Loucy (cell line): ENCODE measurements at regions not wholly inside any gene's neighbourhood (a gene's known extent, or its start where the extent isn't known, plus 50 kb on each side); places are given as distances from the start of the nearest gene placed in this dataset.

Source experiments
- H2AFZ ChIP-seq: fragments of 200-600 bp; sonication (generic); 2 replicates; pipeline ENCODE4 v1.6.0; 2016; ENCODE audit warnings: antibody characterized with exemption, mild to moderate bottlenecking, low read length, moderate library complexity
- H3F3A ChIP-seq: fragments of 200-600 bp; 2 replicates; pipeline ENCODE4 v1.6.0; 2016; ENCODE audit warnings: antibody characterized with exemption, low read depth, mild to moderate bottlenecking
- H3K27me3 ChIP-seq: fragments of 200-600 bp; sonication (generic); 2 replicates; pipeline ENCODE4 v1.6.1; 2014; ENCODE audit warnings: low read length, mild to moderate bottlenecking; ENCODE audit not compliant: insufficient read depth, poor library complexity, severe bottlenecking
- H3K36me3 ChIP-seq: fragments of 200-600 bp; sonication (generic); 2 replicates; pipeline ENCODE4 v1.6.1; 2016; ENCODE audit warnings: low read length; ENCODE audit not compliant: insufficient read depth
- H3K4me1 ChIP-seq: fragments of 200-600 bp; sonication (generic); 2 replicates; pipeline ENCODE4 v1.5.1; 2014; ENCODE audit warnings: low read length, mild to moderate bottlenecking; ENCODE audit not compliant: insufficient read depth, poor library complexity, severe bottlenecking
- H3K4me2 ChIP-seq: fragments of 200-600 bp; sonication (generic); 2 replicates; pipeline ENCODE4 v1.6.0; 2014; ENCODE audit warnings: antibody characterized with exemption, low read length, low read depth, mild to moderate bottlenecking; ENCODE audit not compliant: poor library complexity, severe bottlenecking
- H3K4me3 ChIP-seq: fragments of 200-600 bp; sonication (generic); 2 replicates; pipeline ENCODE4 v1.5.1; 2014; ENCODE audit warnings: low read length, mild to moderate bottlenecking, mixed read lengths; ENCODE audit not compliant: poor library complexity, severe bottlenecking
- H3K79me2 ChIP-seq: fragments of 200-600 bp; sonication (generic); 2 replicates; pipeline ENCODE4 v1.6.1; 2014; ENCODE audit warnings: low read length; ENCODE audit not compliant: insufficient read depth
- H3K9ac ChIP-seq: fragments of 200-600 bp; sonication (generic); 2 replicates; pipeline ENCODE4 v1.6.0; 2014; ENCODE audit warnings: mild to moderate bottlenecking, low read depth, low read length, moderate library complexity; ENCODE audit not compliant: poor library complexity, severe bottlenecking
- H3K9me2 ChIP-seq: fragments of 200-600 bp; sonication (generic); replicated peaks from 2 replicates; pipeline ENCODE4 v1.6.1; 2016; ENCODE audit warnings: low read depth, low read length, mixed read lengths
- H3K9me3 ChIP-seq: fragments of 200-600 bp; sonication (generic); 2 replicates; pipeline ENCODE4 v1.6.1; 2014; ENCODE audit warnings: mild to moderate bottlenecking, antibody characterized with exemption, low read length, low read depth; ENCODE audit not compliant: insufficient read depth
- H4K20me1 ChIP-seq: fragments of 200-600 bp; sonication (generic); 2 replicates; pipeline ENCODE4 v1.6.0; 2014; ENCODE audit warnings: antibody characterized with exemption, low read length, mild to moderate bottlenecking; ENCODE audit not compliant: insufficient read depth, poor library complexity, severe bottlenecking
- EZH2phosphoT487 ChIP-seq: fragments of 200-600 bp; IDR thresholded peaks from 2 replicates; pipeline ENCODE4 v1.6.1; 2018; ENCODE audit warnings: antibody characterized with exemption, mild to moderate bottlenecking, moderate library complexity, borderline replicate concordance
- TF ChIP-seq, protein P1 (sequence below): fragments of 200-600 bp; sonication (generic); conservative IDR thresholded peaks from 2 replicates; pipeline ENCODE4 v1.5.1; 2014; ENCODE audit warnings: mild to moderate bottlenecking, antibody characterized with exemption, low read length

GRCh38 chr5:30104872-30105596 lies 1088.5 kb upstream of the CDH6 start:
- Histone ChIP-seq H3K4me3 (no peak overlapping the region), H3K9me3 (no peaks in the 10 kb centered on the region), H3K27me3 (no peaks in the 10 kb centered on the region), H3K9me2 (no peaks in the 10 kb centered on the region), H3K4me1 (no peaks in the 10 kb centered on the region), H3K36me3 (no peaks in the 10 kb centered on the region), H3K9ac (no peak overlapping the region), H3K79me2 (no peaks in the 10 kb centered on the region), H3K4me2 (no peak overlapping the region), H2AFZ (no peak overlapping the region), H4K20me1 (no peaks in the 10 kb centered on the region), H3F3A (no peaks in the 10 kb centered on the region)
- TF ChIP-seq, protein P1, sequence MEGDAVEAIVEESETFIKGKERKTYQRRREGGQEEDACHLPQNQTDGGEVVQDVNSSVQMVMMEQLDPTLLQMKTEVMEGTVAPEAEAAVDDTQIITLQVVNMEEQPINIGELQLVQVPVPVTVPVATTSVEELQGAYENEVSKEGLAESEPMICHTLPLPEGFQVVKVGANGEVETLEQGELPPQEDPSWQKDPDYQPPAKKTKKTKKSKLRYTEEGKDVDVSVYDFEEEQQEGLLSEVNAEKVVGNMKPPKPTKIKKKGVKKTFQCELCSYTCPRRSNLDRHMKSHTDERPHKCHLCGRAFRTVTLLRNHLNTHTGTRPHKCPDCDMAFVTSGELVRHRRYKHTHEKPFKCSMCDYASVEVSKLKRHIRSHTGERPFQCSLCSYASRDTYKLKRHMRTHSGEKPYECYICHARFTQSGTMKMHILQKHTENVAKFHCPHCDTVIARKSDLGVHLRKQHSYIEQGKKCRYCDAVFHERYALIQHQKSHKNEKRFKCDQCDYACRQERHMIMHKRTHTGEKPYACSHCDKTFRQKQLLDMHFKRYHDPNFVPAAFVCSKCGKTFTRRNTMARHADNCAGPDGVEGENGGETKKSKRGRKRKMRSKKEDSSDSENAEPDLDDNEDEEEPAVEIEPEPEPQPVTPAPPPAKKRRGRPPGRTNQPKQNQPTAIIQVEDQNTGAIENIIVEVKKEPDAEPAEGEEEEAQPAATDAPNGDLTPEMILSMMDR, result no peak
- TF ChIP-seq EZH2phosphoT487, result no peak

DNA sequence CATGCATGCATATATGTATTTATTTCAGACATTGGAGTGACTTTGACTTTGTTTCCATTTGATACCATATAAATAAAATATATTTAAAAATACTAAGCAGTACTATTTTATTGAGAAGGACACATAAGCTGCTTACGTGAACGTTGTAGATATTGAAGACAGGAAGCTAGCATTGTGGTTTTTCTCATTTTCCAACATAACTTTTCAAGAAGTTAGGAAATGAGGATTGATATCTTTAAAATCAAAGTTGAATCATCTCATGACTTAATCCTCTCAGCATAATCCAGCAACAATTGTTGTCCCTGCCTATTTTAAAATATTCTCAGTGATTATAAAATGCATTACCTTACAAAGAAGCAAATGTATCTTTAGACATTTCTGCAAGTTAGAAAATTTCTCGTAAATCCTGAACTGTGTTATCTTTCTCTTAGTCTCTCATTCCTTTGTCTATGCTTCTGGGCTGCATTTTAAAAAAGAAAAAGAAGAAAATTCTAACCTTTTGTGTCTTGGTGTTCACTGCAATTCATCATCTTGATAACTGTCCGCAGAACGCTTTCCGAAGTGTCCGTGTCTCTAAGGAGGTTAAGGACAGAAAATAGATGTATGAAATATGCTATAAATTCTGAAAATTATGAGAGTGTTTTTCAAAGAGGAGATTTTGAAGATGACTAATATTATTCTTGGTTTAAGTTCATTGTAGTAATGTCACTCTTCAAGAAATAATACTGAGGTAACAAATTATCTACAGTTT lies 1089.9 kb upstream of the CDH6 start:
- no peak overlapping the region for H3K4me3 ChIP-seq
- H3K4me1 ChIP-seq, result no peaks in the 10 kb centered on the region
- H3K36me3 ChIP-seq, result no peaks in the 10 kb centered on the region
- TF ChIP-seq, protein P1, result no peak
- no peak for TF ChIP-seq EZH2phosphoT487
- no peak overlapping the region for H2AFZ ChIP-seq
- no peaks in the 10 kb centered on the region for H3K27me3 ChIP-seq
- H3K9ac ChIP-seq, result no peak overlapping the region
- H3K4me2 ChIP-seq, result no peak overlapping the region
- H3K9me3 ChIP-seq, result no peaks in the 10 kb centered on the region
- H3F3A ChIP-seq, result no peaks in the 10 kb centered on the region
- H4K20me1 ChIP-seq, result no peaks in the 10 kb centered on the region
- H3K79me2 ChIP-seq, result no peaks in the 10 kb centered on the region
- no peaks in the 10 kb centered on the region for H3K9me2 ChIP-seq

GRCh38 chr5:30103052-30103451 lies 1090.4 kb upstream of the CDH6 start:
- TF ChIP-seq, protein P1, result no peak
- TF ChIP-seq EZH2phosphoT487, result no peak
- Histone ChIP-seq H3K9me3 (no peaks in the 10 kb centered on the region), H3K4me2 (no peak overlapping the region), H3K79me2 (no peaks in the 10 kb centered on the region), H3K9ac (no peak overlapping the region), H4K20me1 (no peaks in the 10 kb centered on the region), H2AFZ (no peak overlapping the region), H3K36me3 (no peaks in the 10 kb centered on the region), H3K4me3 (no peak overlapping the region), H3K27me3 (no peaks in the 10 kb centered on the region), H3K9me2 (no peaks in the 10 kb centered on the region), H3K4me1 (no peaks in the 10 kb centered on the region), H3F3A (no peaks in the 10 kb centered on the region)
